Ovary (tissue), 7 donors: ENCODE measurements at regions not wholly inside any gene's neighbourhood (a gene's known extent, or its start where the extent isn't known, plus 50 kb on each side); places are given as distances from the start of the nearest gene placed in this dataset.

Experiments
- DNase-seq, 5 donors: peaks; one replicate each; pipeline ENCODE4 v3.0.0-alpha.2; 2019 to 2020
- H3K27ac ChIP-seq, 2 donors: fragments of 200-600 bp; one replicate each; pipeline versions ENCODE4 v1.5.1 to v1.8.0; 2019 to 2022
- H3K27me3 ChIP-seq: fragments of 200-600 bp; one replicate; pipeline ENCODE4 v1.8.0; 2022
- H3K36me3 ChIP-seq: fragments of 200-600 bp; sonication (generic); one replicate; pipeline ENCODE4 v1.5.1; 2019
- H3K4me1 ChIP-seq: one replicate; pipeline ENCODE4 v1.8.1; 2013; ENCODE audit warnings: mild to moderate bottlenecking, moderate library complexity; ENCODE audit not compliant: insufficient read depth
- H3K4me3 ChIP-seq: fragments of 200-600 bp; sonication (generic); one replicate; pipeline ENCODE4 v1.5.1; 2017
- H3K9me3 ChIP-seq, 2 donors: fragments of 200-600 bp in 1 of 2; sonication (generic) in 1 of 2; one replicate each; pipeline versions ENCODE4 v1.5.1 to v1.8.1; 2013 to 2019; ENCODE audit warnings: mild to moderate bottlenecking in 1 of 2, moderate library complexity in 1 of 2
- EP300 ChIP-seq: sonication (generic); formaldehyde crosslinking; IDR thresholded peaks from one replicate; pipeline ENCODE4 v1.6.1; 2017; ENCODE audit warnings: antibody characterized with exemption
- POLR2A ChIP-seq: fragments of 450-650 bp; IDR thresholded peaks from one replicate; pipeline ENCODE4 v1.6.1; 2017; ENCODE audit warnings: antibody characterized with exemption, mild to moderate bottlenecking, moderate library complexity
- WGBS, 3 donors: extraction: QIAGEN DNeasy Blood & Tissue Kit in 1 of 3; methylation state at CpG; one replicate each; pipeline versions ENCODE4 v1.1.5 to v1.1.7; 2013 to 2017; 5-methylcytosine and 5-hydroxymethylcytosine counted together
- intact Hi-C, 4 donors: fragments of 100-400 bp; cut with DNase I; formaldehyde crosslinking; loops; one replicate each; pipeline versions ENCODE4 v1.11.0 to v1.15.1; 2022 to 2023
- TF ChIP-seq, protein P1 (sequence below), 3 donors: fragments of 450-650 bp in 2 of 3; fragments of 200-600 bp in 1 of 3; IDR thresholded peaks; one replicate each; pipeline versions ENCODE4 v1.5.1 to v1.8.0; 2016 to 2022; ENCODE audit warnings: antibody characterized with exemption in 3 of 3, mild to moderate bottlenecking in 1 of 3
- donor health status: DM: no; HTN: no; CAD: no; lungs with moderate emphysema.
- donor health status: DM: no; HTN: no; CAD: no.
- donor health status: Bipolar disorder and iron deficiency.
- donor health status: DM: no; HTN: no; CAD: no.
- donor health status: DM: yes; HTN: yes; CAD: no.

DNA sequence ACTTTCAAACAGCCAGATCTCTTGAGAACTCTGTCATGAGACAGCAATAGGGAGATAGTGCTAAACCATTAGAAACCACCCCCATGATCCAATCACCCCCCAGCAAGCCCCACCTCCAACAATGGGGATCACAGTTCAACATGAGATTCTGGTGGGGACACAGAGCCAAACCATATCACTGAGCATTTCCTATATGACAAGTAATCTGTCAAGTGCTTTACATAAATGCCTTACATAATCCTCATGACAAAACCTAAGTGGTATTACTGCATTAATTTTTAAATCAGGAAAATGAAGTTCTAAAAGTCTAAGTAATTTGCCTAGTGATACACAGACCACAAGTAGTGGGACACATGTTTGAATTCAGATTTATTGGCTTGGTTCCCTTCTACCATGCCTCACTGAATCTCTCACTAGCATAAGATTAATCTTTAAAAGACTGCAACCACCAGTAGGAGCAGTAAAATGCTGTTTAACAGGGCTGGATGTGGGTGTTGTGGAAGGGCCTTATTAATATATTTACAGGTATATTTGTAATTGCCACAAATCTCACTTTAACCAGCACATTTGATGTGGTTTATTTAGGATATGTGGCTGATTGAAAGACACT, 323.1 kb upstream of the FBXO33 start:
- no peak overlapping the region for H3K4me3 ChIP-seq
- H3K9me3 ChIP-seq = no peaks in the 10 kb centered on the region
- no peak for TF ChIP-seq POLR2A
- TF ChIP-seq, protein P1, sequence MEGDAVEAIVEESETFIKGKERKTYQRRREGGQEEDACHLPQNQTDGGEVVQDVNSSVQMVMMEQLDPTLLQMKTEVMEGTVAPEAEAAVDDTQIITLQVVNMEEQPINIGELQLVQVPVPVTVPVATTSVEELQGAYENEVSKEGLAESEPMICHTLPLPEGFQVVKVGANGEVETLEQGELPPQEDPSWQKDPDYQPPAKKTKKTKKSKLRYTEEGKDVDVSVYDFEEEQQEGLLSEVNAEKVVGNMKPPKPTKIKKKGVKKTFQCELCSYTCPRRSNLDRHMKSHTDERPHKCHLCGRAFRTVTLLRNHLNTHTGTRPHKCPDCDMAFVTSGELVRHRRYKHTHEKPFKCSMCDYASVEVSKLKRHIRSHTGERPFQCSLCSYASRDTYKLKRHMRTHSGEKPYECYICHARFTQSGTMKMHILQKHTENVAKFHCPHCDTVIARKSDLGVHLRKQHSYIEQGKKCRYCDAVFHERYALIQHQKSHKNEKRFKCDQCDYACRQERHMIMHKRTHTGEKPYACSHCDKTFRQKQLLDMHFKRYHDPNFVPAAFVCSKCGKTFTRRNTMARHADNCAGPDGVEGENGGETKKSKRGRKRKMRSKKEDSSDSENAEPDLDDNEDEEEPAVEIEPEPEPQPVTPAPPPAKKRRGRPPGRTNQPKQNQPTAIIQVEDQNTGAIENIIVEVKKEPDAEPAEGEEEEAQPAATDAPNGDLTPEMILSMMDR (IDR thresholded peaks at IDR 0.05) = no peak
- TF ChIP-seq EP300 = no peak
- no peaks in the 10 kb centered on the region for H3K4me1 ChIP-seq
- intact Hi-C loops = no loop called here
- no peak for DNase-seq
- no peaks in the 10 kb centered on the region for H3K36me3 ChIP-seq
- no peaks in the 10 kb centered on the region for H3K27me3 ChIP-seq
- H3K27ac ChIP-seq = no peak overlapping the region

DNA sequence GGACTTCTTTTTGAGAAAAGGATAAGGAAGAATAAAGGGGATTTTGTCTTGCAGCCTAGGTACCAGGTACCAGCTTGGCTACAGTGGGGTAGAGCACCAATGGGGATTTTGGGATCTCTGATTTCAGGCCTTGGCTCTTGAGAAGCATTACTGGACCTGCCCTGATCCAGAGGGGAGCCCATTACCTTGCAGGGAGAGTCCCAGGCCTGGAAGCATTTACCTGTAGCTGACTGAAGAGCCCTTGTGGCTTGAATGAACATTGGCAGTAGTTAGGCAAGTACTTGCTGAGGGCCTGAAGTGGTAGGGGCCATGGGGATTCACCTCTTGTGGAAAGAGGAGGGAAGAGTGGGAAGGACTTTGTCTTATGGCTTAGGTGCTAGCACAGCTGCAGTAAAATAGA, 308.2 kb upstream of the FBXO33 start:
- no peaks in the 10 kb centered on the region for H3K4me1 ChIP-seq
- no peak for DNase-seq
- H3K27me3 ChIP-seq = peaks cover under 1% of the 10 kb centered on the region
- H3K36me3 ChIP-seq = no peaks in the 10 kb centered on the region
- intact Hi-C loops = no loop called here
- TF ChIP-seq, protein P1 (IDR thresholded peaks at IDR 0.05) = no peak
- TF ChIP-seq POLR2A (no peak), EP300 (no peak)
- H3K27ac ChIP-seq = no peak overlapping the region
- H3K4me3 ChIP-seq = no peak overlapping the region
- H3K9me3 ChIP-seq = no peaks in the 10 kb centered on the region

DNA sequence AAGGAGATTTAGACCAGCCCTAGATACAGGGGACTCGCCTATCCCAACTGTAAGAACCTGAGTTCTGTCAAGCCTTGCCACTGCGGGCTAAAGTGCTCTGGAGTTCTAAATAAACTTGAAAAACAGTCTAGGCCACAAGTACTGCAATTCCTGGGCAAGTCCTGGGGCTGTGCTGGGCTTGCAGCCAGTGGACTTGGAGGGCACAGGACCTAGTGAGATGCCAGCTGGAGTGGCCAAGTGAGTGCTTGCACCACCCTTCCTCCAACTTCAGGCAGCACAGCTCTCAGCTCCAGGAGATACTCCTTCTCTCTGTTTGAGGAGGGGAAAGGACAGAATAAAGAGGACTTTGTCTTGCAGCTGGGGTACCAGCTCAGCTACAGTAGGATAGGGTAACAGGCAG, 307.6 kb upstream of the FBXO33 start:
- Histone ChIP-seq H3K27ac (no peak overlapping the region), H3K9me3 (no peaks in the 10 kb centered on the region), H3K27me3 (no peaks in the 10 kb centered on the region), H3K4me3 (no peak overlapping the region), H3K4me1 (no peaks in the 10 kb centered on the region), H3K36me3 (no peaks in the 10 kb centered on the region)
- WGBS, 3 donors = 90 to 100% (median 92%) methylated on average over 2 of the region's 2 CpGs
- TF ChIP-seq EP300 = no peak
- TF ChIP-seq POLR2A = no peak
- TF ChIP-seq, protein P1 (IDR thresholded peaks at IDR 0.05) = no peak
- DNase-seq = no peak
- intact Hi-C loops = no loop called here

DNA sequence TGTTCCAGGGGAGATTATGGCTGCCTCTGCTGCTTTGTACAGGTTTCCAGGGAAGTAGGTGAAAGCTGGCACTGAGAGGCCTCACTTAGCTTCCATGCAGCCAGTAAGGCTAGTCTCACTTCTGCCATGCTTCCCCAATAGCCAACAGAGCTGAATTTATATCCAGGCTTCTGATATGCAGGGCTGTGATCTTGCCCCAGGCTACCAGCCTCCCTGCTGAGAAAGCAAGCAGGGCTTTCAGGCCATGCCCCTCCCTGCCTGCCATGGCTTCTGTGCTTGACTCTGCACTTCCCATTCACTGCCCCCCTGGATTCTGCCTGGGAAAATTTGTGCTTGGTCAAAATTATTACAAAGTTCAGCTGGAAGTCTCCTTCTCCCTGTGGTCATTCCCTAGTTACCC, 302.1 kb upstream of the FBXO33 start:
- Histone ChIP-seq H3K36me3 (no peaks in the 10 kb centered on the region), H3K4me3 (no peak overlapping the region), H3K4me1 (no peaks in the 10 kb centered on the region), H3K27me3 (no peaks in the 10 kb centered on the region), H3K27ac (no peak overlapping the region), H3K9me3 (no peaks in the 10 kb centered on the region)
- no peak for DNase-seq
- TF ChIP-seq POLR2A (no peak), EP300 (no peak)
- TF ChIP-seq, protein P1 (IDR thresholded peaks at IDR 0.05) = no peak
- intact Hi-C loops = no loop called here
